Ovary (tissue), 7 donors: ENCODE measurements at regions not wholly inside any gene's neighbourhood (a gene's known extent, or its start where the extent isn't known, plus 50 kb on each side); places are given as distances from the start of the nearest gene placed in this dataset.

Experiments used
- DNase-seq, 5 donors: peaks; one replicate each; pipeline ENCODE4 v3.0.0-alpha.2; 2019 to 2020
- H3K27ac ChIP-seq, 2 donors: fragments of 200-600 bp; one replicate each; pipeline versions ENCODE4 v1.5.1 to v1.8.0; 2019 to 2022
- H3K27me3 ChIP-seq: fragments of 200-600 bp; one replicate; pipeline ENCODE4 v1.8.0; 2022
- H3K36me3 ChIP-seq: fragments of 200-600 bp; sonication (generic); one replicate; pipeline ENCODE4 v1.5.1; 2019
- H3K4me1 ChIP-seq: one replicate; pipeline ENCODE4 v1.8.1; 2013; ENCODE audit warnings: mild to moderate bottlenecking, moderate library complexity; ENCODE audit not compliant: insufficient read depth
- H3K4me3 ChIP-seq: fragments of 200-600 bp; sonication (generic); one replicate; pipeline ENCODE4 v1.5.1; 2017
- H3K9me3 ChIP-seq, 2 donors: fragments of 200-600 bp in 1 of 2; sonication (generic) in 1 of 2; one replicate each; pipeline versions ENCODE4 v1.5.1 to v1.8.1; 2013 to 2019; ENCODE audit warnings: mild to moderate bottlenecking in 1 of 2, moderate library complexity in 1 of 2
- EP300 ChIP-seq: sonication (generic); formaldehyde crosslinking; IDR thresholded peaks from one replicate; pipeline ENCODE4 v1.6.1; 2017; ENCODE audit warnings: antibody characterized with exemption
- POLR2A ChIP-seq: fragments of 450-650 bp; IDR thresholded peaks from one replicate; pipeline ENCODE4 v1.6.1; 2017; ENCODE audit warnings: antibody characterized with exemption, mild to moderate bottlenecking, moderate library complexity
- WGBS, 3 donors: extraction: QIAGEN DNeasy Blood & Tissue Kit in 1 of 3; methylation state at CpG; one replicate each; pipeline versions ENCODE4 v1.1.5 to v1.1.7; 2013 to 2017; 5-methylcytosine and 5-hydroxymethylcytosine counted together
- intact Hi-C, 4 donors: fragments of 100-400 bp; cut with DNase I; formaldehyde crosslinking; loops; one replicate each; pipeline versions ENCODE4 v1.11.0 to v1.15.1; 2022 to 2023
- TF ChIP-seq, protein P1 (sequence below), 3 donors: fragments of 450-650 bp in 2 of 3; fragments of 200-600 bp in 1 of 3; IDR thresholded peaks; one replicate each; pipeline versions ENCODE4 v1.5.1 to v1.8.0; 2016 to 2022; ENCODE audit warnings: antibody characterized with exemption in 3 of 3, mild to moderate bottlenecking in 1 of 3
- donor health status: DM: no; HTN: no; CAD: no; lungs with moderate emphysema.
- donor health status: DM: no; HTN: no; CAD: no.
- donor health status: Bipolar disorder and iron deficiency.
- donor health status: DM: no; HTN: no; CAD: no.
- donor health status: DM: yes; HTN: yes; CAD: no.

DNA sequence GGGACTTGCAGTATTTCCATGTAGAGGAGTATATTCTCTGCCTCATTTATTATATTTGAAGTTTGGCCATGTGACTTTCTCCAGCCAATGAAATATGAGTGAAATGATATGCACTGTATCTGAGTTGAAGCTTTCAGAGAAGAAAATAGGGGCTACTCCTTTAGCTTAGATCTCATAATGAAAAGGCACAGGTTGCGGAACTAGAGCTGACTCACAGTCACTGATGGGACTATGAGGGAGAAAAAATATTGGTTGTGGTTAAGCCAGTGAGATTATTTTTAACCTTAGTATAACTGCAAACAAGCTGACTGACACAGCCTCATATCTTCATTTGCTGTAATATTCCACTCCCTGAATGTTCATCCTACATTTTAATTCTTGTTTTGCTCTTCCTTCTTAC lies 1104.3 kb downstream of the RPA4 start:
- no peak for DNase-seq

DNA sequence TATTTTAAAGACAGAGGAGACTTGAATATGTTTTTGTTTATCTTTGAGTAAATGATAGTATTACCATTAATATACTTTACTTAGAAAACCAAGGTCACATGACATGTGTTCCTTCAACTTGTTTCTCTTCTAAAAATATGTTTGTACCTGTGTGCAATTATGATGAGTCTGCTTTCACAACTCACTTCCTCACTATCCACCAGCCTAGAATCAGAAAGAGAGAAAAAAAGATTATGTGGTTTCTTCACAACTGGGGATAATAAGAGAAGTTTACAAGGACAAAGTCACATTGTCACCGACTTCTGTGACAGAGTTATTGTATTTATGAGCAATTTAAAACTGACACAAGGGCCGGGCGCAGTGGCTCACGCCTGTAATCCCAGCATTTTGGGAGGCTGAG lies 1112.1 kb downstream of the RPA4 start:
- TF ChIP-seq EP300 (no peak), POLR2A (no peak)
- TF ChIP-seq, protein P1, sequence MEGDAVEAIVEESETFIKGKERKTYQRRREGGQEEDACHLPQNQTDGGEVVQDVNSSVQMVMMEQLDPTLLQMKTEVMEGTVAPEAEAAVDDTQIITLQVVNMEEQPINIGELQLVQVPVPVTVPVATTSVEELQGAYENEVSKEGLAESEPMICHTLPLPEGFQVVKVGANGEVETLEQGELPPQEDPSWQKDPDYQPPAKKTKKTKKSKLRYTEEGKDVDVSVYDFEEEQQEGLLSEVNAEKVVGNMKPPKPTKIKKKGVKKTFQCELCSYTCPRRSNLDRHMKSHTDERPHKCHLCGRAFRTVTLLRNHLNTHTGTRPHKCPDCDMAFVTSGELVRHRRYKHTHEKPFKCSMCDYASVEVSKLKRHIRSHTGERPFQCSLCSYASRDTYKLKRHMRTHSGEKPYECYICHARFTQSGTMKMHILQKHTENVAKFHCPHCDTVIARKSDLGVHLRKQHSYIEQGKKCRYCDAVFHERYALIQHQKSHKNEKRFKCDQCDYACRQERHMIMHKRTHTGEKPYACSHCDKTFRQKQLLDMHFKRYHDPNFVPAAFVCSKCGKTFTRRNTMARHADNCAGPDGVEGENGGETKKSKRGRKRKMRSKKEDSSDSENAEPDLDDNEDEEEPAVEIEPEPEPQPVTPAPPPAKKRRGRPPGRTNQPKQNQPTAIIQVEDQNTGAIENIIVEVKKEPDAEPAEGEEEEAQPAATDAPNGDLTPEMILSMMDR (IDR thresholded peaks at IDR 0.05): no peak
- Histone ChIP-seq H3K4me3 (no peak overlapping the region), H3K27ac (no peak overlapping the region), H3K27me3 (no peaks in the 10 kb centered on the region), H3K36me3 (no peaks in the 10 kb centered on the region), H3K4me1 (no peaks in the 10 kb centered on the region), H3K9me3 (no peaks in the 10 kb centered on the region)
- WGBS, 3 donors: 81 to 88% (median 85%) methylated on average over 4 of the region's 4 CpGs
- intact Hi-C loops: no loop called here
- DNase-seq: no peak

More for the DNA sequence above, 1104.3 kb downstream of the RPA4 start:
- Histone ChIP-seq H3K27ac (no peak overlapping the region), H3K4me3 (no peak overlapping the region), H3K4me1 (no peaks in the 10 kb centered on the region), H3K27me3 (no peaks in the 10 kb centered on the region), H3K36me3 (no peaks in the 10 kb centered on the region), H3K9me3 (no peaks in the 10 kb centered on the region)
- TF ChIP-seq, protein P1 (IDR thresholded peaks at IDR 0.05): no peak
- TF ChIP-seq POLR2A: no peak
- TF ChIP-seq EP300: no peak
- intact Hi-C loops: no loop called here
- 86 to 91% (median 87%) methylated on average over 1 of the region's 1 CpG for WGBS, 3 donors

DNA sequence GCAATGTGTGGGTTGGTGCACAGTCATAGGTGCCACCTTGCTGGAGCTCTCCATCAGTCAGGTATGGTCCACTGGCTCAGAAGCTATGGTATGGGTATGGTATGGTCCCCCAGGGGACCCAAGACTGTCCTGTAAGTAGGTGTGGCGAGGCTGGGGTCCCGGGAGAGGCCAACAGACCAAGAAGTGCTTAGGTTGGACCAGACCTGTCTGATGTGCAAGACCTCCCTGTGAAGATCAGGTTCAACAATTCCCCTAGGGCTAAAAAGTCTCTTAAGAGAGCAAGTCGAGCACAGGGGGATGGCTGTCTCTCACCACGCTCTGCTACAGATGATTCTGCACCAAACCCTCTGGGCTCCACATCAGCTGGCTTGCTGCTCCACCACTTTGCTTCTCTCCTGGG lies 1145.0 kb downstream of the RPA4 start:
- H3K27ac ChIP-seq: no peak overlapping the region
- intact Hi-C loops: no loop called here
- H3K4me3 ChIP-seq: no peak overlapping the region
- TF ChIP-seq, protein P1 (IDR thresholded peaks at IDR 0.05): no peak
- no peak for TF ChIP-seq POLR2A
- TF ChIP-seq EP300: no peak
- H3K9me3 ChIP-seq: no peaks in the 10 kb centered on the region
- no peak for DNase-seq
- H3K36me3 ChIP-seq: no peaks in the 10 kb centered on the region
- H3K4me1 ChIP-seq: no peaks in the 10 kb centered on the region
- H3K27me3 ChIP-seq: no peaks in the 10 kb centered on the region
- WGBS, 3 donors: 75 to 76% (median 76%) methylated on average over 4 of the region's 4 CpGs

DNA sequence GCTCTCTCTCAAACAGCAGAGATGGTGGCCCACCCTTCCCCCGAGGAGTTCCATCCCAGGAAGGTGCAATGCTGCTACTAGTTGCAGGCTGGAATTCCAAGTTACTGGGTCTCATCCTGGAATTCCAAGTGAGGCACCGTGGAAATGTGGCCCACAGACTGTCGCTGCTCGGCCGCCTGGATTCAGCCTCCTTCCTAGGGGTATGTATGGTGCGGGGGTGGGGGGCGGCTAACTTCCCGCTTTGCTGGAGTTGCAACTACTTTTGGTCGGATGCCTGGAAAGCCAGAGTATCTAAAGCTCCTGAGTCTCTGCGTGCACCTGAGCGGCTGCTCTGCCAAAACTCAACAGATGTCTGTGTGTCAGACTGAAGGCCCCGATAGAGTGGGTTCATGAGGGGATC lies 1146.2 kb downstream of the RPA4 start:
- Histone ChIP-seq H3K27ac (no peak overlapping the region), H3K9me3 (no peaks in the 10 kb centered on the region), H3K36me3 (no peaks in the 10 kb centered on the region), H3K27me3 (no peaks in the 10 kb centered on the region), H3K4me1 (no peaks in the 10 kb centered on the region), H3K4me3 (no peak overlapping the region)
- WGBS, 3 donors: 86 to 94% (median 93%) methylated on average over 12 of the region's 12 CpGs
- DNase-seq: peak in 1 of 5 donors; percentile 1
- TF ChIP-seq, protein P1 (IDR thresholded peaks at IDR 0.05): no peak
- no peak for TF ChIP-seq EP300
- TF ChIP-seq POLR2A: no peak
- intact Hi-C loops: no loop called here

DNA sequence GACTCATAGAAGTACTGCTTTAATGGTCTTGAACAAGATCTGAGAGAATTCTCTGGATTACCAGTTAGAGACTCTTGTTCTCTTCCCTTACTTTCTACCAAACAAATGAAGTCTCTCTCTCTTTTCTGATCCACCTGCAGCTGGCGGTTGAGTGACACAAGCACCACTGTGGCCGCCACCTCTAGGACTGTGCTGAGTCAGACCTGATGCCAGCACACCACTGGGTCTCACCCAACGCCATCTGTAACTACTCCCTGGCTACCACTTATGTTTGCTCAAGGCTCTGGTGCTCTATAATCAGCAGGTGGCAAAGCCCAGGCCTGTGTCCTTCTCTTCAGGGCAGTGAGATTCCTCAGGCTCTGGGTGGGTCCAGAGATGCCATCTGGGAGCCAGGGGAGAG lies 1173.5 kb downstream of the RPA4 start:
- H3K27ac ChIP-seq: no peak overlapping the region
- H3K4me3 ChIP-seq: no peak overlapping the region
- no peaks in the 10 kb centered on the region for H3K27me3 ChIP-seq
- H3K36me3 ChIP-seq: no peaks in the 10 kb centered on the region
- TF ChIP-seq, protein P1 (IDR thresholded peaks at IDR 0.05): no peak
- TF ChIP-seq EP300 (no peak), POLR2A (no peak)
- no peak for DNase-seq
- no peaks in the 10 kb centered on the region for H3K9me3 ChIP-seq
- WGBS, 3 donors: 73 to 89% (median 83%) methylated on average over 3 of the region's 3 CpGs
- H3K4me1 ChIP-seq: no peaks in the 10 kb centered on the region
- intact Hi-C loops: no loop called here
